ENCODE measurements at regions not wholly inside any gene's neighbourhood (a gene's known extent, or its start where the extent isn't known, plus 50 kb on each side); places are given as distances from the start of the nearest gene placed in this dataset.

DNA sequence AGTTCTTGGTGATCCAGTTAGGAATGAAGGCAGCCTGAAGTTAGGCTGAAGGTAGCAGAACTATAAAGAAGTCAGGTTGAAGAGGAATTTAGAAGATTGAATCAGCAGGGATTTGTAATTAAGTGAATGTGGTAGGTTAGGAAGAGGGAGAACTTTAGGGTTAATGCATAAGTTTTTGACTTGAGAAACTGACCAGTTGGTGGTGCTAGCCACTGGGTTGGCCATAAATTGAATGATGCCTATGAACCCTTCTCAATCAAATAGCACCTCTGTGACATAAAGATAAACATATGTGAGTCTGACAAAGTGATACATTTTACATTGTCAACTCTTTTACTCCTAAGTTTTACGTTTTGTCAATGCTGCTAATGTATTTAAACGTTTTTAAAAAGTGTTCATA lies 290.6 kb upstream of the NAV3 start:
- no peaks in the 10 kb centered on the region for H3K4me1 ChIP-seq (ENCODE audit: insufficient read depth, low read length)
- TF ChIP-seq, protein P1, sequence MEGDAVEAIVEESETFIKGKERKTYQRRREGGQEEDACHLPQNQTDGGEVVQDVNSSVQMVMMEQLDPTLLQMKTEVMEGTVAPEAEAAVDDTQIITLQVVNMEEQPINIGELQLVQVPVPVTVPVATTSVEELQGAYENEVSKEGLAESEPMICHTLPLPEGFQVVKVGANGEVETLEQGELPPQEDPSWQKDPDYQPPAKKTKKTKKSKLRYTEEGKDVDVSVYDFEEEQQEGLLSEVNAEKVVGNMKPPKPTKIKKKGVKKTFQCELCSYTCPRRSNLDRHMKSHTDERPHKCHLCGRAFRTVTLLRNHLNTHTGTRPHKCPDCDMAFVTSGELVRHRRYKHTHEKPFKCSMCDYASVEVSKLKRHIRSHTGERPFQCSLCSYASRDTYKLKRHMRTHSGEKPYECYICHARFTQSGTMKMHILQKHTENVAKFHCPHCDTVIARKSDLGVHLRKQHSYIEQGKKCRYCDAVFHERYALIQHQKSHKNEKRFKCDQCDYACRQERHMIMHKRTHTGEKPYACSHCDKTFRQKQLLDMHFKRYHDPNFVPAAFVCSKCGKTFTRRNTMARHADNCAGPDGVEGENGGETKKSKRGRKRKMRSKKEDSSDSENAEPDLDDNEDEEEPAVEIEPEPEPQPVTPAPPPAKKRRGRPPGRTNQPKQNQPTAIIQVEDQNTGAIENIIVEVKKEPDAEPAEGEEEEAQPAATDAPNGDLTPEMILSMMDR (IDR thresholded peaks at IDR 0.05; ENCODE audit: extremely low read depth, low read depth, low read length) = no peak
- no peak overlapping the region for H3K4me3 ChIP-seq (ENCODE audit: insufficient read depth, low read length)
- no peak overlapping the region for H3K27ac ChIP-seq (ENCODE audit: low read depth, low read length)
- H3K79me2 ChIP-seq (ENCODE audit: insufficient read depth, low read length) = no peaks in the 10 kb centered on the region
- no peaks in the 10 kb centered on the region for H3K9me3 ChIP-seq (ENCODE audit: low read depth, low read length)
- H4K20me1 ChIP-seq (ENCODE audit: insufficient read depth, low read length) = no peaks in the 10 kb centered on the region
- H3K27me3 ChIP-seq (ENCODE audit: insufficient read depth, low read length) = no peaks in the 10 kb centered on the region
- H2AFZ ChIP-seq (ENCODE audit: low read length) = no peak overlapping the region
- no peak for DNase-seq (ENCODE audit: insufficient read length, low spot score, missing footprints)
- no peak overlapping the region for H3K4me2 ChIP-seq (ENCODE audit: insufficient read depth, low read length)
- no peaks in the 10 kb centered on the region for H3K36me3 ChIP-seq (ENCODE audit: insufficient read depth, low read length)

DNA sequence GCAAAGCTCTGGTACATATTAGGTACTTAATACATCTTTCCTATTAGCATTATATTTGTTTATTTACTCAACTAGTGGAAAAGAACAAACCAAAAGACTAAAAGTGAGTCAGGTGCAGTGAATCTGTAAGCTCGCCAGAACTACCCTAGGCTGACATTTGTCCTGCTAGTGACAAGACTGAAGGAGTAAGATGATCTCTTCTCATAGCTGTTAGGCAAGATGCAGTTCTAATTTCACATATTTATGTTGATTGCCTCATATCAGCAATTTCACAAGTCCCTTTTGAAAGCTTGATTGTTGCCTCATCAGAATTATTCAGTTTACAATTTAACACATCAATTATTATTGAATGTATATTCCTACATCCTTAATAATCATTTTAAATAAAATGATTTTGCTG lies 293.0 kb upstream of the NAV3 start:
- Histone ChIP-seq H3K4me2 (ENCODE audit: insufficient read depth, low read length) (no peak overlapping the region), H3K36me3 (ENCODE audit: insufficient read depth, low read length) (no peaks in the 10 kb centered on the region), H3K27me3 (ENCODE audit: insufficient read depth, low read length) (no peaks in the 10 kb centered on the region), H3K4me1 (ENCODE audit: insufficient read depth, low read length) (no peaks in the 10 kb centered on the region), H3K9me3 (ENCODE audit: low read depth, low read length) (no peaks in the 10 kb centered on the region), H2AFZ (ENCODE audit: low read length) (no peak overlapping the region), H3K79me2 (ENCODE audit: insufficient read depth, low read length) (no peaks in the 10 kb centered on the region), H4K20me1 (ENCODE audit: insufficient read depth, low read length) (no peaks in the 10 kb centered on the region), H3K27ac (ENCODE audit: low read depth, low read length) (no peak overlapping the region), H3K4me3 (ENCODE audit: insufficient read depth, low read length) (no peak overlapping the region)
- TF ChIP-seq, protein P1 (IDR thresholded peaks at IDR 0.05; ENCODE audit: extremely low read depth, low read depth, low read length) = no peak
- DNase-seq (ENCODE audit: insufficient read length, low spot score, missing footprints) = peak; percentile 18

DNA sequence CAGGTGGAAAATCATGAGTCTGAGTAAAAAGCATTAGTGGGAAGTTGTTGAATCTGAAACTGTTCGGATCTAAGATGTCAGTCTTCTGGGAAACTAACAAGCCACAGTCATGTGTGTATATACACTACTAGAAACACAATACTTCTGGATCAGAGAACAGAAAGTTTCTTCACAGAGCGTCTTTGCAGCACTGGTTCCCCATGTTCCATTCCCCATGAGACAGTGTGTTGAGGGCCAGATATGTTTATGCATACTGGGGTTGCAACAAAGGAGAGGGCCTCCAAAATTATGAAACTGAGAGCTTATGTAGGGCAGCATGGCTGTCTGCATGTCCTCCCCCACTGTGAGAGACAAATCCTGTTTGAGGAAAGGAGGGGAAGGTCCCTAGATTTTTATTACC lies 295.0 kb upstream of the NAV3 start:
- Histone ChIP-seq H4K20me1 (ENCODE audit: insufficient read depth, low read length) (no peaks in the 10 kb centered on the region), H3K36me3 (ENCODE audit: insufficient read depth, low read length) (no peaks in the 10 kb centered on the region), H3K79me2 (ENCODE audit: insufficient read depth, low read length) (no peaks in the 10 kb centered on the region), H3K4me3 (ENCODE audit: insufficient read depth, low read length) (no peak overlapping the region), H3K4me1 (ENCODE audit: insufficient read depth, low read length) (no peaks in the 10 kb centered on the region), H3K4me2 (ENCODE audit: insufficient read depth, low read length) (no peak overlapping the region), H3K9me3 (ENCODE audit: low read depth, low read length) (no peaks in the 10 kb centered on the region), H3K27ac (ENCODE audit: low read depth, low read length) (no peak overlapping the region), H3K27me3 (ENCODE audit: insufficient read depth, low read length) (no peaks in the 10 kb centered on the region), H2AFZ (ENCODE audit: low read length) (no peak overlapping the region)
- DNase-seq (ENCODE audit: insufficient read length, low spot score, missing footprints) = no peak
- TF ChIP-seq, protein P1 (IDR thresholded peaks at IDR 0.05; ENCODE audit: extremely low read depth, low read depth, low read length) = no peak

DNA sequence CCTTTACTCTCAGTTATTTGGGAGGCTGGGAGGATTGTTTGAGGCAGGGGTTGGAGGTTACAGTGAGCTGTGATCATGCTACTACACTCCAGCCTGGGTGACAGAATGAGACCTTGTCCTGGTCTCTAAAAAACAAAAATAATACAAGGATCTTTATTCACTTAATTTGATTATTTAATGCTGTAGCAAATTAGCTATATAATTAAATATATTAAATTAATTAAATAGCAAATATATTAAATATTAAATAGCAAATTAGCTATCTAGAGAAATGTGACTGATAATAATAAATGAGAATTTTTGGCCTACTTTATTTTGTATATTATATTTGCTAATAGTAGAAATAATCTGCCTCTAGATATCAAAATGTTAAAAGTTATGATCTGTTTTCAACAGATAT lies 298.8 kb upstream of the NAV3 start:
- no peaks in the 10 kb centered on the region for H3K9me3 ChIP-seq (ENCODE audit: low read depth, low read length)
- no peaks in the 10 kb centered on the region for H3K36me3 ChIP-seq (ENCODE audit: insufficient read depth, low read length)
- no peak overlapping the region for H2AFZ ChIP-seq (ENCODE audit: low read length)
- DNase-seq (ENCODE audit: insufficient read length, low spot score, missing footprints) = no peak
- no peaks in the 10 kb centered on the region for H3K4me1 ChIP-seq (ENCODE audit: insufficient read depth, low read length)
- H3K27me3 ChIP-seq (ENCODE audit: insufficient read depth, low read length) = no peaks in the 10 kb centered on the region
- H3K27ac ChIP-seq (ENCODE audit: low read depth, low read length) = no peak overlapping the region
- no peaks in the 10 kb centered on the region for H3K79me2 ChIP-seq (ENCODE audit: insufficient read depth, low read length)
- no peak overlapping the region for H3K4me3 ChIP-seq (ENCODE audit: insufficient read depth, low read length)
- TF ChIP-seq, protein P1 (IDR thresholded peaks at IDR 0.05; ENCODE audit: extremely low read depth, low read depth, low read length) = no peak
- no peaks in the 10 kb centered on the region for H4K20me1 ChIP-seq (ENCODE audit: insufficient read depth, low read length)
- H3K4me2 ChIP-seq (ENCODE audit: insufficient read depth, low read length) = no peak overlapping the region

All from osteoblast (primary cell).